Progenitor cell of endocrine pancreas (in vitro differentiated cells): ENCODE measurements at regions not wholly inside any gene's neighbourhood (a gene's known extent, or its start where the extent isn't known, plus 50 kb on each side); places are given as distances from the start of the nearest gene placed in this dataset.

Experiments used
- DNase-seq: peaks from one replicate; pipeline ENCODE4 v3.0.0; 2021; ENCODE audit warnings: low spot score; ENCODE audit not compliant: unreplicated experiment
- H3K27ac Mint-ChIP-seq: 2 replicates; pipeline ENCODE4 v1.8.0; 2021; ENCODE audit warnings: mild to moderate bottlenecking, moderate library complexity, mixed read lengths
- H3K27me3 Mint-ChIP-seq: 2 replicates; pipeline ENCODE4 v1.8.0; 2021; ENCODE audit warnings: mixed read lengths
- H3K36me3 Mint-ChIP-seq: 2 replicates; pipeline ENCODE4 v1.8.0; 2022; ENCODE audit warnings: mixed read lengths; ENCODE audit not compliant: insufficient read depth
- H3K4me1 Mint-ChIP-seq: 2 replicates; pipeline ENCODE4 v1.8.0; 2021; ENCODE audit warnings: low read depth, mixed read lengths
- H3K4me3 Mint-ChIP-seq: 2 replicates; pipeline ENCODE4 v1.8.0; 2021; ENCODE audit warnings: low read depth, mild to moderate bottlenecking, moderate library complexity, mixed read lengths
- H3K9me3 Mint-ChIP-seq: 2 replicates; pipeline ENCODE4 v1.8.0; 2021; ENCODE audit warnings: low read depth, mixed read lengths
- CTCF ChIP-seq: fragments of 200-600 bp; sonication (generic); IDR thresholded peaks from one replicate; pipeline ENCODE4 v1.5.0; 2021; ENCODE audit warnings: antibody characterized with exemption, mild to moderate bottlenecking; ENCODE audit not compliant: unreplicated experiment

- Mint-ChIP-seq H3K36me3 (no peaks in the 10 kb centered on the region), H3K9me3 (no peaks in the 10 kb centered on the region), H3K4me3 (no peak overlapping the region), H3K4me1 (peaks cover 2% of the 10 kb centered on the region), H3K27me3 (peaks cover 3% of the 10 kb centered on the region), H3K27ac (no peak overlapping the region)
- DNase-seq: no peak
- TF ChIP-seq CTCF: no peak
Observed at GRCh38 chr16:26692658-26693057, 374.1 kb upstream of the C16orf82 start.

- H3K4me3 Mint-ChIP-seq: no peak overlapping the region
- no peak for DNase-seq
- no peaks in the 10 kb centered on the region for H3K27me3 Mint-ChIP-seq
- no peak for TF ChIP-seq CTCF
- H3K36me3 Mint-ChIP-seq: no peaks in the 10 kb centered on the region
- no peaks in the 10 kb centered on the region for H3K4me1 Mint-ChIP-seq
- no peak overlapping the region for H3K27ac Mint-ChIP-seq
- H3K9me3 Mint-ChIP-seq: peaks cover 15% of the 10 kb centered on the region
Observed at GRCh38 chr16:26697807-26698206, 368.9 kb upstream of the C16orf82 start.

- no peak for DNase-seq
- Mint-ChIP-seq H3K36me3 (no peaks in the 10 kb centered on the region), H3K4me3 (no peak overlapping the region), H3K27me3 (peaks cover 3% of the 10 kb centered on the region), H3K9me3 (peaks cover 15% of the 10 kb centered on the region), H3K4me1 (no peaks in the 10 kb centered on the region), H3K27ac (no peak overlapping the region)
- no peak for TF ChIP-seq CTCF
Observed at GRCh38 chr16:26700250-26700649, 366.5 kb upstream of the C16orf82 start.

GRCh38 chr16:26701243-26701886, 365.4 kb upstream of the C16orf82 start:
- Mint-ChIP-seq H3K27me3 (peaks cover 3% of the 10 kb centered on the region), H3K9me3 (peaks cover 15% of the 10 kb centered on the region), H3K4me3 (no peak overlapping the region), H3K36me3 (no peaks in the 10 kb centered on the region), H3K4me1 (no peaks in the 10 kb centered on the region), H3K27ac (no peak overlapping the region)
- DNase-seq: no peak
- TF ChIP-seq CTCF: no peak

GRCh38 chr16:26705346-26705745, 361.4 kb upstream of the C16orf82 start:
- peaks cover 5% of the 10 kb centered on the region for H3K27me3 Mint-ChIP-seq
- no peaks in the 10 kb centered on the region for H3K36me3 Mint-ChIP-seq
- no peaks in the 10 kb centered on the region for H3K4me1 Mint-ChIP-seq
- no peak overlapping the region for H3K27ac Mint-ChIP-seq
- no peak for TF ChIP-seq CTCF
- peaks cover 5% of the 10 kb centered on the region for H3K9me3 Mint-ChIP-seq
- DNase-seq: no peak
- no peak overlapping the region for H3K4me3 Mint-ChIP-seq
